HepG2 (cell line): ENCODE measurements at regions not wholly inside any gene's neighbourhood (a gene's known extent, or its start where the extent isn't known, plus 50 kb on each side); places are given as distances from the start of the nearest gene placed in this dataset.

Experiments used
- ATAC-seq: fragments of 200-7000 bp; cut with Tn5 transposase; 3 replicates; pipeline ENCODE4 v1.9.1; 2020; ENCODE audit warnings: mild to moderate bottlenecking, moderate library complexity
- BruUV-seq: library from RNA; stranded (reverse); fragments of 400-500 nt; replicated peaks from 2 replicates; lab custom pipeline; 2021; lab: Mats Ljungman, UMichigan
- CTCF ChIA-PET: fragments of 300-600 bp; formaldehyde crosslinking; extraction: SDS; loops from one replicate; lab custom pipeline; 2021; ENCODE audit warnings: low total read pairs, inconsistent platforms, low intra/inter-chr PET ratio; lab: Yijun Ruan, JAX
- POLR2A ChIA-PET: fragments of 350-600 bp; sonication (Branson Sonifier 250); formaldehyde crosslinking; loops from one replicate; lab custom pipeline; 2020; ENCODE audit warnings: antibody characterized with exemption, inconsistent platforms; lab: Yijun Ruan, JAX
- DNase-seq: peaks from one replicate; pipeline ENCODE4 v3.0.0-alpha.2; 2015; ENCODE audit warnings: low spot score
- FAIRE-seq: peaks from 3 replicates; lab custom pipeline; 2011; peaks lifted over from hg19 to GRCh38; lab: Jason Lieb, UNC
- H2AFZ ChIP-seq: one replicate; pipeline ENCODE4 v1.6.1; 2011; ENCODE audit warnings: low read length, inconsistent platforms
- H3K27ac ChIP-seq: fragments of 300-600 bp; 3 replicates; pipeline ENCODE4 v1.8.0; 2011; ENCODE audit warnings: mixed run types, mild to moderate bottlenecking, mixed read lengths, low read length, inconsistent platforms; ENCODE audit not compliant: insufficient read depth; ENCODE audit errors: extremely low read length
- H3K27me3 ChIP-seq, 2 experiments: fragments of 200-600 bp in 1 of 2; 2 replicates in 1 of 2; 3 replicates in 1 of 2; pipeline versions ENCODE4 v1.6.0 to v1.8.0; 2011; ENCODE audit warnings: low read length in 2 of 2, mild to moderate bottlenecking in 2 of 2, moderate library complexity in 2 of 2, inconsistent platforms in 1 of 2; ENCODE audit not compliant: insufficient read depth in 2 of 2, control insufficient read depth in 1 of 2
- H3K36me3 ChIP-seq, 2 experiments: fragments of 200-600 bp in 1 of 2; replicated peaks in 1 of 2; 2 replicates in 1 of 2; 3 replicates in 1 of 2; pipeline versions ENCODE4 v1.5.1 to v1.8.0; 2011; ENCODE audit warnings: low read length in 2 of 2, inconsistent platforms in 1 of 2; ENCODE audit not compliant: insufficient read depth in 2 of 2, control insufficient read depth in 1 of 2
- H3K4me1 ChIP-seq: 2 replicates; pipeline ENCODE4 v1.5.1; 2012; ENCODE audit warnings: low read length, inconsistent platforms; ENCODE audit not compliant: insufficient read depth
- H3K4me2 ChIP-seq: 2 replicates; pipeline ENCODE4 v1.6.0; 2011; ENCODE audit warnings: low read depth, low read length, inconsistent platforms
- H3K4me3 ChIP-seq, 3 experiments: fragments of 200-600 bp in 1 of 3; sonication (generic), shearing (Covaris generic) in 1 of 3; replicated peaks in 1 of 3; 2 replicates each; pipeline ENCODE4 v1.5.1; 2011 to 2016; ENCODE audit warnings: low read length in 3 of 3, inconsistent platforms in 2 of 3, low read depth in 2 of 3, mild to moderate bottlenecking in 2 of 3, control low read depth in 1 of 3, mixed read lengths in 1 of 3; ENCODE audit not compliant: insufficient read depth in 1 of 3
- H3K79me2 ChIP-seq: one replicate; pipeline ENCODE4 v1.6.1; 2011; ENCODE audit warnings: low read length, inconsistent platforms; ENCODE audit not compliant: insufficient read depth
- H3K9ac ChIP-seq: 2 replicates; pipeline ENCODE4 v1.6.0; 2011; ENCODE audit warnings: mild to moderate bottlenecking, low read depth, low read length, inconsistent platforms; ENCODE audit not compliant: insufficient read depth
- H3K9me3 ChIP-seq: 2 replicates; pipeline ENCODE4 v1.5.1; 2012; ENCODE audit warnings: mild to moderate bottlenecking, low read length
- H4K20me1 ChIP-seq: 2 replicates; pipeline ENCODE4 v1.6.0; 2011; ENCODE audit warnings: inconsistent platforms, mild to moderate bottlenecking, low read length, moderate library complexity; ENCODE audit not compliant: insufficient read depth
- FLYWCH1 ChIP-seq: sonication (generic); formaldehyde crosslinking; IDR thresholded peaks from 2 replicates; pipeline ENCODE4 v1.8.1; 2023; ENCODE audit warnings: mild to moderate bottlenecking, missing genetic modification reagents
- GATA4 ChIP-seq: sonication (generic); IDR thresholded peaks from 2 replicates; pipeline ENCODE4 v1.6.1; 2016; ENCODE audit warnings: antibody characterized with exemption, low read depth, borderline replicate concordance
- KDM3A ChIP-seq: IDR thresholded peaks from 2 replicates; pipeline ENCODE4 v1.6.1; 2018; ENCODE audit warnings: low read depth, missing compliant biosample characterization
- LRRFIP1 ChIP-seq: sonication (generic); formaldehyde crosslinking; conservative IDR thresholded peaks from 2 replicates; pipeline ENCODE4 v1.4.0; 2020; ENCODE audit warnings: missing genetic modification reagents
- MAF1 ChIP-seq: sonication (generic); formaldehyde crosslinking; IDR thresholded peaks from 2 replicates; pipeline ENCODE4 v1.5.0; 2020; ENCODE audit warnings: missing genetic modification reagents, borderline replicate concordance
- MYC ChIP-seq: sonication (generic); formaldehyde crosslinking; IDR thresholded peaks from 2 replicates; pipeline ENCODE4 v1.9.0; 2021; ENCODE audit warnings: missing genetic modification reagents, borderline replicate concordance
- SMAD1 ChIP-seq: sonication (generic); formaldehyde crosslinking; IDR thresholded peaks from 2 replicates; pipeline ENCODE4 v1.4.0; 2020; ENCODE audit warnings: missing genetic modification reagents, low read depth, mild to moderate bottlenecking, borderline replicate concordance
- STAT6 ChIP-seq: sonication (generic); formaldehyde crosslinking; IDR thresholded peaks from 2 replicates; pipeline ENCODE4 v1.4.0; 2020; ENCODE audit warnings: missing genetic modification reagents, mild to moderate bottlenecking, borderline replicate concordance
- TFAP4 ChIP-seq: sonication (generic); IDR thresholded peaks from 2 replicates; pipeline ENCODE4 v1.6.1; 2016; ENCODE audit warnings: low read depth, borderline replicate concordance
- ZNF343 ChIP-seq: sonication (generic); formaldehyde crosslinking; IDR thresholded peaks from 2 replicates; pipeline ENCODE4 v1.4.0; 2020; ENCODE audit warnings: mild to moderate bottlenecking, missing genetic modification reagents
- ZNF414 ChIP-seq: sonication (generic); formaldehyde crosslinking; IDR thresholded peaks from 2 replicates; pipeline ENCODE4 v1.5.0; 2020; ENCODE audit warnings: missing genetic modification reagents
- ZNF446 ChIP-seq: sonication (generic); formaldehyde crosslinking; IDR thresholded peaks from 2 replicates; pipeline ENCODE4 v1.5.0; 2020; ENCODE audit warnings: mild to moderate bottlenecking, missing genetic modification reagents
- ZNF557 ChIP-seq: sonication (generic); formaldehyde crosslinking; IDR thresholded peaks from 2 replicates; pipeline ENCODE4 v1.4.0; 2020; ENCODE audit warnings: missing genetic modification reagents
- ZNF678 ChIP-seq: sonication (generic); formaldehyde crosslinking; IDR thresholded peaks from 2 replicates; pipeline ENCODE4 v1.4.0; 2020; ENCODE audit warnings: mild to moderate bottlenecking, missing genetic modification reagents
- ZNF770 ChIP-seq: sonication (generic); formaldehyde crosslinking; IDR thresholded peaks from 2 replicates; pipeline ENCODE4 v1.5.0; 2020; ENCODE audit warnings: mild to moderate bottlenecking, missing genetic modification reagents
- in situ Hi-C: cut with HindIII; loops from 2 replicates; pipeline ENCODE4 v1.10.0; 2017; ENCODE audit warnings: low pct_unique_long_range_greater_than_20kb; ENCODE audit not compliant: extremely low pct_ligation_motif_present
- intact Hi-C: fragments of 100-400 bp; cut with micrococcal nuclease; formaldehyde crosslinking; loops from one replicate; pipeline ENCODE4 v1.10.0; 2022; ENCODE audit not compliant: unreplicated experiment

GRCh38 chr3:72097053-72097452 lies 312.1 kb upstream of the PROK2 start:
- in situ Hi-C loops, result no loop called here
- H3K27ac ChIP-seq, result no peak overlapping the region

More at GRCh38 chr3:72097053-72097452, 312.1 kb upstream of the PROK2 start:
- no peak overlapping the region for H3K4me2 ChIP-seq
- H3K9me3 ChIP-seq, result no peaks in the 10 kb centered on the region
- DNase-seq, result no peak
- no peak overlapping the region for H2AFZ ChIP-seq
- H3K4me3 ChIP-seq, result no peak overlapping the region
- TF ChIP-seq ZNF770 (CRISPR knock-in tag) (no peak), LRRFIP1 (no peak), MYC (CRISPR knock-in tag) (no peak), FLYWCH1 (CRISPR knock-in tag) (no peak), STAT6 (CRISPR knock-in tag) (no peak), ZNF678 (CRISPR knock-in tag) (no peak), GATA4 (no peak), ZNF446 (CRISPR knock-in tag) (no peak), KDM3A (no peak), TFAP4 (no peak), ZNF343 (CRISPR knock-in tag) (no peak), ZNF557 (CRISPR knock-in tag) (no peak), SMAD1 (CRISPR knock-in tag) (no peak), MAF1 (CRISPR knock-in tag) (no peak), ZNF414 (CRISPR knock-in tag) (no peak)
- TF ChIP-seq, all 625 proteins: peak for 0
- H3K4me1 ChIP-seq, result no peaks in the 10 kb centered on the region
- intact Hi-C loops, result no loop called here
- no peak for FAIRE-seq
- BruUV-seq, result no TSS peak
- ATAC-seq, result no peak
- H3K9ac ChIP-seq, result no peak overlapping the region
- POLR2A ChIA-PET, result no interaction called here
- no peaks in the 10 kb centered on the region for H3K36me3 ChIP-seq
- no peaks in the 10 kb centered on the region for H3K79me2 ChIP-seq
- CTCF ChIA-PET, result no interaction called here
- no peaks in the 10 kb centered on the region for H4K20me1 ChIP-seq
- peaks cover 3 to 13% of the 10 kb centered on the region in 2 experiments; a peak in 3 of 5 replicates for H3K27me3 ChIP-seq
